K562 (cell line): ENCODE measurements at regions not wholly inside any gene's neighbourhood (a gene's known extent, or its start where the extent isn't known, plus 50 kb on each side); places are given as distances from the start of the nearest gene placed in this dataset.

Experiments used
- CBX3 ChIP-seq, 2 experiments: IDR thresholded peaks; 1 replicate in 1 of 2; 2 replicates in 1 of 2; pipeline ENCODE4 v1.6.1; 2012; ENCODE audit warnings: inconsistent platforms in 2 of 2, low read length in 2 of 2, borderline replicate concordance in 1 of 2, control low read depth in 1 of 2
- CTCF ChIP-seq, 3 experiments: IDR thresholded peaks in 2 of 3; conservative IDR thresholded peaks in 1 of 3; 2 replicates each; pipeline ENCODE4 v1.5.1; 2011 to 2012; ENCODE audit warnings: low read length in 3 of 3, mild to moderate bottlenecking in 3 of 3, control low read depth in 2 of 3, improper control_type of control experiment in 1 of 3, inconsistent platforms in 1 of 3, low read depth in 1 of 3, mixed read lengths in 1 of 3, moderate library complexity in 1 of 3; ENCODE audit not compliant: insufficient read depth in 2 of 3
- ELK1 ChIP-seq: sonication (generic); formaldehyde crosslinking; IDR thresholded peaks from 2 replicates; pipeline ENCODE4 v1.8.1; 2022; ENCODE audit warnings: missing genetic modification reagents
- GATA2 ChIP-seq: sonication (generic); formaldehyde crosslinking; IDR thresholded peaks from 2 replicates; pipeline ENCODE4 v1.4.0; 2020; ENCODE audit warnings: mild to moderate bottlenecking, missing genetic modification reagents
- HDAC2 ChIP-seq: fragments of 450-650 bp; IDR thresholded peaks from 2 replicates; pipeline ENCODE4 v1.6.1; 2016; ENCODE audit warnings: mild to moderate bottlenecking
- IRF9 ChIP-seq: fragments of 450-650 bp; IDR thresholded peaks from 2 replicates; pipeline ENCODE4 v1.6.1; 2016; ENCODE audit warnings: missing biosample characterization, missing genetic modification characterization
- NEUROD1 ChIP-seq: fragments of 150-350 bp; IDR thresholded peaks from 2 replicates; pipeline ENCODE4 v1.6.1; 2014; ENCODE audit warnings: borderline replicate concordance, low read length, low read depth; ENCODE audit not compliant: partially characterized antibody
- POLR2A ChIP-seq: fragments of 450-650 bp; conservative IDR thresholded peaks from 2 replicates; pipeline ENCODE4 v1.6.1; 2016
- PTBP1 ChIP-seq: fragments of 200-400 bp; formaldehyde crosslinking; IDR thresholded peaks from 2 replicates; pipeline ENCODE4 v1.6.1; 2017; ENCODE audit warnings: low read depth, low read length
- RNF2 ChIP-seq: sonication (generic); IDR thresholded peaks from 2 replicates; pipeline ENCODE4 v1.6.1; 2016
- ZNF561 ChIP-seq: fragments of 450-650 bp; formaldehyde crosslinking; conservative IDR thresholded peaks from 2 replicates; pipeline ENCODE4 v1.4.0; 2020; ENCODE audit warnings: mild to moderate bottlenecking, moderate library complexity

- TF ChIP-seq ZNF561 (CRISPR knock-in tag), result no peak
- no peak for TF ChIP-seq CTCF (IDR thresholded peaks at IDR 0.05 in 2 of 3, conservative IDR thresholded peaks at IDR 0.05 in 1 of 3; ENCODE audit: insufficient read depth in 2 of 3, low read depth in 1 of 3, low read length in 3 of 3)
- no peak for TF ChIP-seq ELK1
- no peak for TF ChIP-seq HDAC2
- TF ChIP-seq GATA2, result no peak
- TF ChIP-seq RNF2, result no peak
- TF ChIP-seq POLR2A, result no peak
- no peak for TF ChIP-seq IRF9 (tag)
- TF ChIP-seq CBX3 (IDR thresholded peaks at IDR 0.05; ENCODE audit: borderline replicate concordance in 1 of 2, low read length in 2 of 2), result no peak
- TF ChIP-seq NEUROD1, result no peak
- no peak for TF ChIP-seq PTBP1
Observed at GRCh38 chr12:89047856-89048418, 304.4 kb downstream of the DUSP6 start.
